Spleen (tissue), 11 donors: ENCODE measurements at regions not wholly inside any gene's neighbourhood (a gene's known extent, or its start where the extent isn't known, plus 50 kb on each side); places are given as distances from the start of the nearest gene placed in this dataset.
"Not testable (repeated sequence)": the region's sequence is repeated elsewhere in the genome, so short reads cannot be mapped to it uniquely, and the experiment has no call there.

ENCODE experiments used
- DNase-seq: peaks from one replicate; pipeline ENCODE4 v3.0.0-alpha.2; 2020
- H3K27ac ChIP-seq, 8 donors: fragments of 200-600 bp; sonication (generic) in 7 of 8; 1 replicate in 4 of 8; 2 replicates in 4 of 8; pipeline versions ENCODE4 v1.5.0 to v1.8.0; 2016 to 2021; ENCODE audit warnings: inconsistent platforms in 4 of 8, mild to moderate bottlenecking in 4 of 8, moderate library complexity in 1 of 8
- H3K27me3 ChIP-seq, 7 donors: fragments of 200-600 bp; sonication (generic) in 6 of 7; replicated peaks in 1 of 7; 1 replicate in 4 of 7; 2 replicates in 3 of 7; pipeline versions ENCODE4 v1.5.0 to v1.8.0; 2016 to 2021; ENCODE audit warnings: inconsistent platforms in 3 of 7, mild to moderate bottlenecking in 1 of 7
- H3K36me3 ChIP-seq, 6 donors: fragments of 200-600 bp; sonication (generic) in 5 of 6; 1 replicate in 4 of 6; 2 replicates in 2 of 6; pipeline versions ENCODE4 v1.5.0 to v1.8.0; 2016 to 2021; ENCODE audit warnings: inconsistent platforms in 2 of 6
- H3K4me1 ChIP-seq, 6 donors: fragments of 200-600 bp; sonication (generic) in 5 of 6; 1 replicate in 3 of 6; 2 replicates in 3 of 6; pipeline versions ENCODE4 v1.5.0 to v1.8.0; 2016 to 2021; ENCODE audit warnings: inconsistent platforms in 3 of 6
- H3K4me3 ChIP-seq, 8 donors: fragments of 200-600 bp; sonication (generic) in 7 of 8; 1 replicate in 4 of 8; 2 replicates in 4 of 8; pipeline versions ENCODE4 v1.5.0 to v1.8.0; 2016 to 2021; ENCODE audit warnings: inconsistent platforms in 4 of 8, mild to moderate bottlenecking in 4 of 8, moderate library complexity in 2 of 8
- H3K9me3 ChIP-seq, 8 donors: fragments of 200-600 bp; sonication (generic) in 7 of 8; 1 replicate in 4 of 8; 2 replicates in 4 of 8; pipeline versions ENCODE4 v1.5.0 to v1.8.0; 2016 to 2021; ENCODE audit warnings: inconsistent platforms in 4 of 8
- WGBS, 5 donors: extraction: QIAGEN DNeasy Blood & Tissue Kit in 3 of 5; methylation state at CpG; one replicate each; pipeline versions ENCODE4 v1.1.5 to v1.1.7; 2013 to 2018; 5-methylcytosine and 5-hydroxymethylcytosine counted together
- intact Hi-C: fragments of 100-400 bp; cut with DNase I; formaldehyde crosslinking; loops from one replicate; pipeline ENCODE4 v1.15.0; 2023; ENCODE audit warnings: low total_unique reads
- donor health status: healthy with polysubstance abuse.
- donor health status: DM: no; HTN: no; CAD: no; lungs with moderate emphysema.
- donor health status: DM: no; HTN: no; CAD: no.
- donor health status: Bipolar disorder and iron deficiency.
- donor health status: healthy.
- donor health status: DM: no; HTN: no; CAD: no.
- donor health status: DM: yes; HTN: yes; CAD: no.

GRCh38 chrY:18689890-18690593 lies 83.5 kb downstream of the HSFY2 start:
- H3K27me3 ChIP-seq, DNase-seq, H3K4me1 ChIP-seq, H3K27ac ChIP-seq, intact Hi-C loops, H3K9me3 ChIP-seq, H3K36me3 ChIP-seq, H3K4me3 ChIP-seq: not testable (repeated sequence)
- no CpG with 5 or more reads among the region's 9 CpGs for WGBS, 5 donors

- H3K4me1 ChIP-seq, H3K36me3 ChIP-seq, intact Hi-C loops, H3K4me3 ChIP-seq, H3K9me3 ChIP-seq, DNase-seq, H3K27me3 ChIP-seq, H3K27ac ChIP-seq: not testable (repeated sequence)
These were observed 76.7 kb downstream of the HSFY2 start for GRCh38 chrY:18696788-18697187.

GRCh38 chrY:18704198-18704597 lies 69.3 kb downstream of the HSFY2 start:
- DNase-seq, H3K27me3 ChIP-seq, H3K9me3 ChIP-seq, H3K27ac ChIP-seq, H3K4me1 ChIP-seq, H3K36me3 ChIP-seq, intact Hi-C loops, H3K4me3 ChIP-seq: not testable (repeated sequence)
- no CpG with 5 or more reads among the region's 1 CpG for WGBS, 5 donors

GRCh38 chrY:18711785-18712184 lies 61.8 kb downstream of the HSFY2 start:
- H3K36me3 ChIP-seq, H3K27ac ChIP-seq, H3K4me3 ChIP-seq, intact Hi-C loops, DNase-seq, H3K9me3 ChIP-seq, H3K27me3 ChIP-seq, H3K4me1 ChIP-seq: not testable (repeated sequence)
- WGBS, 5 donors: no CpG with 5 or more reads among the region's 5 CpGs

GRCh38 chrY:18713760-18714159 lies 59.8 kb downstream of the HSFY2 start:
- H3K27me3 ChIP-seq, intact Hi-C loops, H3K9me3 ChIP-seq, DNase-seq, H3K36me3 ChIP-seq, H3K27ac ChIP-seq, H3K4me3 ChIP-seq, H3K4me1 ChIP-seq: not testable (repeated sequence)
- no CpG with 5 or more reads among the region's 5 CpGs for WGBS, 5 donors

- WGBS, 5 donors: no CpG with 5 or more reads among the region's 2 CpGs
These were observed 54.8 kb downstream of the HSFY2 start for GRCh38 chrY:18718714-18719113.

GRCh38 chrY:18720395-18720794 lies 53.1 kb downstream of the HSFY2 start:
- H3K27me3 ChIP-seq, intact Hi-C loops, H3K36me3 ChIP-seq, H3K4me3 ChIP-seq, H3K27ac ChIP-seq, DNase-seq, H3K9me3 ChIP-seq, H3K4me1 ChIP-seq: not testable (repeated sequence)
- WGBS, 5 donors: no CpG with 5 or more reads among the region's 5 CpGs

More at GRCh38 chrY:18718714-18719113, 54.8 kb downstream of the HSFY2 start:
- DNase-seq, H3K27me3 ChIP-seq, H3K4me3 ChIP-seq, H3K27ac ChIP-seq, H3K9me3 ChIP-seq, H3K4me1 ChIP-seq, intact Hi-C loops, H3K36me3 ChIP-seq: not testable (repeated sequence)
